NCI-H748 (cell line): ENCODE measurements at regions not wholly inside any gene's neighbourhood (a gene's known extent, or its start where the extent isn't known, plus 50 kb on each side); places are given as distances from the start of the nearest gene placed in this dataset.

Source experiments
- DNase-seq: peaks from one replicate; lab custom pipeline; 2025; ENCODE audit not compliant: unreplicated experiment; lab: John Stamatoyannopoulos, UW

DNA sequence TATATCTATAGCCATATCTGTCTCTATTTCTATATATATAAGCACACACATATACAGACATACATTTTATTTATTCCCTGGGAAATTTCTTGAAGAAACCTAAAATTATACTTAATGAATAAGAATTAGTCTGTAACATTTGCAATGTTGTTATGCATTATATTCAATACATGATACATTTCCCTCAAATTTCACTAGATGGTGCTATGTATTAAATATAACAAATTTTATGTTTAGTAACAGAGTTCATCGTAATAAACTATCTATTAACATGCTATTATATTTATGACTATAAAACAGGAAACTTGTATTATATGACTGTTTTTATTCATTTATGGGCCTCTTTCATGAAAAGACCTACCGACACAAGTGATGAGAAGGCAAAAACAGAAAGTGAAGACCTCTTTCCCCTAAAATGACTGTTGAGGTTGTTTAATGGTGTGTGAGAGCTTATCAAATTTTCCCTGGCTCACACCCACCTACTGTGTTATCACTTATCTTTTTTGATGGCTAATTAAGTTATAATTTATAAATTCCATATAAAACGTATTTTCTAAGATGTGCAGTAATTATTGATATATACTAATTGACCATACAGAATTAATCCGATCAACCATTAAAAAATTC is 881.9 kb downstream of the SLITRK6 start:
- DNase-seq: peak; percentile 56

GRCh38 chr13:84912720-84913119 is 886.5 kb downstream of the SLITRK6 start:
- no peak for DNase-seq

GRCh38 chr13:84910423-84910822 is 888.8 kb downstream of the SLITRK6 start:
- DNase-seq: no peak

- DNase-seq: no peak
Observed at GRCh38 chr13:84903391-84903790, 895.8 kb downstream of the SLITRK6 start.

- no peak for DNase-seq
Observed at GRCh38 chr13:84902243-84902642, 897.0 kb downstream of the SLITRK6 start.

DNA sequence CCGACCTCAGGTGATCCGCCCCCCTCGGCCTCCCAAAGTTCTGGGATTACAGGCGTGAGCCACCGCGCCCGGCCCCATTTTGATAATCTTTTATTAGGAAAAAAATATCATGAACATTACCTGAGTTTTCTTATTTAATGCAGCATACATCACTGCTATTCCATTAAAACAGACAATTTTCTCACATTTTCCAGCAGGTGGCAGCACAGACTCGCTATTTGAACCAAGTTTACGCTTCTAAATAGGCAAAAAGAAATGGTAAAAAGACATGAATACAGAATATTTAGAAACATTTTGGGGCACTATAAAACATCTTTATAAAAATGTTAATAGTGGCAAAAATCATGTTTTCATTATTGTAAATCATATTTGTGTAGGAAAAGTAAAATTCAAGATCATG is 903.1 kb downstream of the SLITRK6 start:
- DNase-seq: peak; percentile 60

DNA sequence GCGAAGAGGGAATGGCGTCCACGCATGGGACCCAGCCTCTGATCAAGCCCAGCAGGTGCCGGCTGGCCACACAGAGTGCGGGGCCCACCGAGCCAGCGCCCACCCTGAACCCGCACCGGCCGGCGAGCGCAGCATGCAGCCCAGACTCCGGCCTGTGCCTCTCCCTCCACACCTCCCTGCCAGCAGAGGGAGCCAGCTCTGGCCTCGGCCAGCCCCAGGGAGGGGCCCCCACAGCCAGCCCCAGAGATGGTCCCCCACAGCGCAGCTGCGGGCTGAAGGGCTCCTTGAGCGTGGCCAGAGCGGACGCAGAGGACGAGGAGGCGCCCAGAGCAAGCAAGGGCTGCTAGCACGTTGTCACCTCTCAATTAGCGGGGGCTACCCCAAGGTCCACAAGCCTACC is 904.5 kb downstream of the SLITRK6 start:
- no peak for DNase-seq

DNA sequence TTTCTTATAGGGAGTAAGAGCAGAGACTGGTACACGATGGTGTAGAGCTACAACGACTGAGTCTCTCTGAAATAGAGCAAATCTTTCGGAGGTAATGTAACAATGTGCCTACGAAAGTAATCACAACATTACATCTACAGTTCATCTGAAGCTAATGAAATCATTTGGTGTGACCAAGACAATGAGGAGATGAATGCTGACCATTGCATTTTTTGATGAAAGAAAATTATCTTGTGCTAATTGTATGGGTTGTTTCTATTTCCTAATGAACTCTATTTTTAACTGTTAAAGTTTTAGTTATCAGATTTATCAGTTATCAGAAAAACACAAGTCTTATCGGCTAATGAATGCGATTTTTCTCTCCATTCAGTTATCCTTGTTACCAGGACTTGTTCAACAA is 913.4 kb downstream of the SLITRK6 start:
- DNase-seq: no peak

DNA sequence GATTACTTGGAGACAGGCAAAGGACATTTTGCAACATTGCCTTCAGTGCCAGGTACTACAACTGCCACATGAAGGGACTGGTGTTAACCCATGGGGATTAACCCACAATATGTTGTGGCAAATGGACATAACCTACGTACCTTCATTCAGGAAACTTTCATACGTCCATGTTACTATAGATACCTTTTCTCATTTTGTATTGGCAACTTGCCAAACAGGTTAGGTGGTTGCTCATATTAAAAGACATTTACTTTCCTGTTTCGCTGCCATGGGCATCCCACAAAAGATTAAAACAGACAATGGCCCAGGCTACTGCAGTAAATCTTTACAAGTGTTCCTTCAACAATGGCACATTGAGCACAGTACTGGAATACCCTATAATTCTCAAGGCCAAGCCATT is 925.3 kb downstream of the SLITRK6 start:
- DNase-seq: peak; percentile 95

GRCh38 chr13:84870190-84870589 is 929.0 kb downstream of the SLITRK6 start:
- no peak for DNase-seq

- peak; percentile 35 for DNase-seq
Observed at GRCh38 chr13:84867246-84867645, 932.0 kb downstream of the SLITRK6 start.

DNA sequence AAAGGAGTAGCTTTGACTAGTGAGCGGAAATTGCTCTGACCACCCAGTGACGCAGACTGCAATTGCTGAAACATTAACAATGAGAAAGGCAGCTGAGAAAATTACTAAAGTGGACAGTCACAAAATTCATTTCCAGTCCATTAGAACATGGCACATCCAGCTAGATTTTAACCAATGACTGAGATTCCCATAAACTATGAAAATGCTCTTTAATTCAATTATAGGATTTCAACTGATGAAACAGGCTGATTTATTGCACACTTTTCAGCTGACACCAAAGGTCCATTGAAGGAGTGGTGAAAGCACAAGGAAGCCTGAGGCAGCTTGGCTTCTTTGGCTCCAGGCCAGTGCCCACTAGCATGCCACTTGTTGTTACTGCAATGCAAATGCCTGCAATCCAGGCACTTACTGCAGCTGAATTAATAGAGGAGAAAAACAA is 933.4 kb downstream of the SLITRK6 start:
- DNase-seq: peak; percentile 97

GRCh38 chr13:84864341-84864740 is 934.9 kb downstream of the SLITRK6 start:
- peak; percentile 14 for DNase-seq

GRCh38 chr13:84847107-84847506 is 952.1 kb downstream of the SLITRK6 start:
- DNase-seq: no peak

- DNase-seq: no peak
Observed at GRCh38 chr13:84845907-84846619, 953.2 kb downstream of the SLITRK6 start.

DNA sequence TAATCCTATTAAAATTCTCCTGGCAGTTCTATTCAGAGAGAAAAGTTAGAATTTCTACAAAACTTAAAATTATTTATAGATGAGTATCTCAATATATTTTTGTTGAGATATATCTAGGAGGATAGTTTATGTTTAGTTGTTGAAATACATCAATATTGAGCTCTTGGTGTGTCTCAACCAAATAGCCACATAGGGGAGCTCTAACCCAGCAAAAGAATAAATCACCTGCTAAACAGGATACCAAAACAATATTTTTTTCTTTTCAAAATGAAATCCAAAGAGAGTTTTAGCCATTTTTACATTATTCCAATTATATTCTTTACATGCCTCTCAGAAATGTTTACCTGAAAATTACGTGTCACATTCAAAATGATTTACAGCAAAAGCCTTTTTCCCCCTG is 954.7 kb downstream of the SLITRK6 start:
- DNase-seq: peak; percentile 61

DNA sequence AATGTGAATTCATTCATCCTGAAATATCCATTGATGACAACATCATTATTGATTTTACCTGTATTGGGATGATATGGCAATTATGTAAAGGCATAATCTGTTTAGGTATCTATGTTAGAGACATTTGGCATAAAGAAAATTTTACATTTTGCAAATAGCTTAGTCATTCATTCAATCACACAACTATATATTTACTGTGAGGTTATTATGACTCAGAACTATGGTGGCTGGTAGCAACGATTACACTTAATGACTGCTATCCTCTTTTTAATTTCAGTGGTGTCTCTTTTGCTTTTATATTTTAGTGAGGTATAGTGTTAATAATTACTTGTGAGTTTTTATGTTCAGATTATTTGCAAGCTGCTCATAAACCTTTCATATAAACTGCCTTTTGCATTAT is 955.9 kb downstream of the SLITRK6 start:
- no peak for DNase-seq

DNA sequence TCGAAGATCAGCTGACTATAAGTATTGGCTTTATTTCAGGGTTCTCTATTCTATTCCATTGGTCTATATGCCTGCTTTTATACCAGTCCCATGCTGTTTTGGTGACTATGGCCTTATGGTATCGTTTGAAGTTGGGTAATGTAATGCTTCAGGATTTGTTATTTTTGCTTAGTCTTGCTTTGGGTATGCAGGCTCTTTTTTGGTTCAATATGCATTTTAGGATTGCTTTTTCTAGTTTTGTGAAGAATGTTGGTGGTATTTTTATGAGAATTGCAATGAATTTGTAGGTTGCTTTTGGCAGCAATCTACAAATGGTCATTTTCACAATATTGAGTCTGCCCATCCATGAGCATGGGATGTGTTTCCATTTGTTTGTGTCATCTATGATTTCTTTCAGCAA is 951.9 kb upstream of the SLITRK1 start:
- DNase-seq: no peak

GRCh38 chr13:84831666-84832657 is 949.7 kb upstream of the SLITRK1 start:
- no peak for DNase-seq

GRCh38 chr13:84823528-84823927 is 941.3 kb upstream of the SLITRK1 start:
- peak; percentile 34 for DNase-seq

GRCh38 chr13:84821261-84821660 is 939.0 kb upstream of the SLITRK1 start:
- DNase-seq: peak; percentile 37
